ENCODE measurements at regions not wholly inside any gene's neighbourhood (a gene's known extent, or its start where the extent isn't known, plus 50 kb on each side); places are given as distances from the start of the nearest gene placed in this dataset.

DNA sequence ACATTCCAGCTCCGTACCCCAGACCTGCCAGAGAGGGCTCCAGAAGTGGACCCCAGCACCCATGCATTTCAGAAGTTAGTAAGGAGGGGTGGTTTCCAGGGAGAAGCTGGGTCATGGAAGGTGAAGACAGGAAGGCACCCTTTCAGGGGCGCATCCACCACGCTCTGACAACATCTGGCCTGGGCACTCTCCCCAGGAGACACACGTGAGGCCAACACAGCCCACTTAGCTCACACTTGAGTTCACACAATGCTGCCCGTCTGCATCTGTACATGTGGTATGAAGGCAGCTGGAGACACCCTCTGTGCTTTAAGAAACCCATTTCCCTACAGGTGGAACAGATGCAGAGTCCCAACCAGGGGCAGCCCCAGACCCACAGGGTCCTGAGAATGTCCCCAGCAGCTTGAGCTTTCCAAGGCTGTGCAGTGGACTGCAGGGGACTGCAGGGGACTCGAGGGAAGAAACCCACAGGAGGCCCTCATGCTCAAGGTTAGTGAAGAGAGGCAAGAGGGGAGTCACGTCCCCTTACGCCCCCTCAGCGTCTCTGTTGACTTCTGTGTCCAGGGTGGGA, 326.8 kb upstream of the IRX1 start:
- Mint-ChIP-seq H3K4me3 (no peak overlapping the region), H3K4me1 (no peaks in the 10 kb centered on the region), H3K27ac (no peak overlapping the region), H3K9me3 (peaks cover 19% of the 10 kb centered on the region), H3K36me3 (ENCODE audit: low read depth) (no peaks in the 10 kb centered on the region), H3K27me3 (no peaks in the 10 kb centered on the region)
- POLR2A ChIA-PET: no interaction called here
- CTCF ChIA-PET: no interaction called here
- DNase-seq: no peak

DNA sequence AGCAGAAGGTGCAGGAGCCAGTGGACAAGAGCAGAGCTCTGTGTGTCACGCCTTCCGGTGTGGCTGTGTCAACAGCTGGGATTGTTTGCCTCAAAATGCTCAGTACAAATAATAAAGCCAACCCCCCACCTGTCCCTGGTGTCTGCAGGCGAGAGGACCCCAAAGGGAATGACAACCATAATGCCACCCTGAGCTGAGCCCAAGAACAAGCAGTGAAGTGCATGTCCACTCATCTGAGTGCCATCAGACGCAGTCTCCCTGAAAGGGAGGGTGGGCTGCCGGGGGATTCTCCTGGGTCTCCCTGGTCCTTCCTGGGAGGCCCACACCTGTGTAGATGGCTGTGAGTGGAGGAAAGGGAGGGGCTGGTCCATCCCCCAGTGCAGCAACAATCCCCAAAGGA, 328.8 kb upstream of the IRX1 start:
- ChIA-PET POLR2A (no interaction called here), CTCF (no interaction called here)
- no peaks in the 10 kb centered on the region for H3K36me3 Mint-ChIP-seq (ENCODE audit: low read depth)
- no peak overlapping the region for H3K4me3 Mint-ChIP-seq
- no peaks in the 10 kb centered on the region for H3K4me1 Mint-ChIP-seq
- H3K27me3 Mint-ChIP-seq: no peaks in the 10 kb centered on the region
- peaks cover 11% of the 10 kb centered on the region for H3K9me3 Mint-ChIP-seq
- no peak overlapping the region for H3K27ac Mint-ChIP-seq
- no peak for DNase-seq

DNA sequence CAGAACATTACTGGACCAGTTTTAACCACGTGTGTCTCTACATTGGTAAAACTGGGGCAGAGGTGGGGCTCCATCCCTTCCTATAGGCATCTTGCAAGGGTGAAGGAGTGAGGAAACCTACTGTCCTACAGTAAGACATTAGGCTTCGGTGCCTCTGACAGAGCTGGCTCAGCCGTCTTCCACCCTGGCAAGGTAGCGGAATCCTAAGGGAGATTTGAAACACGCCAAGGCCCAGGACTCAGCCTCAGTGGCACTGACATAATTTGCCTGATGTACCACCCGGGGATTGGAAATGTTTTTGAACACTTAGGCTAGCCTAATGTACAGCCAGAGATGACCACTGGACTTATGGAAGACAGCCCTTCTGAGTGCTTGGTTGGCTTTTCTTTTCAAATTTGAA, 329.7 kb upstream of the IRX1 start:
- no peaks in the 10 kb centered on the region for H3K27me3 Mint-ChIP-seq
- peaks cover 11% of the 10 kb centered on the region for H3K9me3 Mint-ChIP-seq
- no peaks in the 10 kb centered on the region for H3K4me1 Mint-ChIP-seq
- H3K36me3 Mint-ChIP-seq (ENCODE audit: low read depth): no peaks in the 10 kb centered on the region
- ChIA-PET CTCF (no interaction called here), POLR2A (no interaction called here)
- DNase-seq: no peak
- no peak overlapping the region for H3K4me3 Mint-ChIP-seq
- no peak overlapping the region for H3K27ac Mint-ChIP-seq

DNA sequence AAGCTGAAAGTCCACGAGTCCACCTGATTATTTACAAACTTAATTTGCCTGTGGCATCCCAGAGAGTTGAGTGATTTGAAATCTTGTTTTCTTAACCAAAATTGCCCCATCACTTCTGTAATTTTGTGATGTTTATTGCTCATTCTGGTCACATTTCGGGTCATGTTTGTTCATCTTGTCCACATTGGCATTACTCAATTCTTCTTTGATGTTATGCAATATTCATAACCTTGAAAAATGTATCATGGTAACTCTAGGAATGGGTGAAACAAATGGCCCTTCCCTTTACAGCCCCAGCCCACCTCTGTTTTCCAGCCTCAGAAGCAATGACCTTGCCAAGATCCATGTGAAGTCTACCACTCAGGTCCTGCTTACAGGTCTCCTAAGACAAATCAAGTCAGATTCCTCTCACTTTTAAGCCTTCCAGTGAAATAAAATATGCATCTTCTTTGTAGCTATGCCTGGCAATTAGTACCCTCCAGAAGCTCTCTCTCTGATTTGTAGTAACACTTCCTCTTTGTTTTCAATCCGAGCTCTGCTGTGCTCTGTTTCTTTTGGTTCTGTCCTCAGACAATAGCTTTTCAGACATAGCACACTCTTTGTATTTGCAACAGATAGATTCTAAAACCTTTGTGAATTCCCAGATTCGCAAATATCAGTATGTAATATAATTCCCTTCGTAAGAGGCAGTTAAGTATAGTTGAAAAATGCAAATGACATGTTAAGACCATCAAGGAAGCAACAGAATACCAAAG, 330.3 kb upstream of the IRX1 start:
- ChIA-PET POLR2A (no interaction called here), CTCF (no interaction called here)
- no peak overlapping the region for H3K27ac Mint-ChIP-seq

DNA sequence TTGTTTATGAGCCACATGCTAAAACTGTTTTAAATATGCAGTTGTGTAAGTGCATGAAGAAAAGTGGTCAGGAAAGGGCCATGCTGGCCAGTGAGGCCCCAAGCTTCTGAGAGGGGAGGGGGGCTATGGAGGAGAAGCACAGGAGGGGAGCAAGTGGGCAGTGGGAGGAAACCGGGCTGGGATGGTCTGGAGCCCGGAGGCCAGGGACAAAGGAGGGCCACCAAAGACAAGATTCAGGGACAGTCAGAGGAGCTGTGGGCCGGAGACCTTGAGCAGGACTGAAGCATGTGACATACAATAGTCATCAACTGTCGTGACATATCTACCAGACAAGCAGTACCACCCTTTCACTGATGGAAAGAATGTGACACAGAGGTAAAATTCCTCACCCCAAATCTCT, 333.2 kb upstream of the IRX1 start:
- H3K27ac Mint-ChIP-seq: no peak overlapping the region
- CTCF ChIA-PET: no interaction called here

More for the DNA sequence above, 330.3 kb upstream of the IRX1 start:
- Mint-ChIP-seq H3K4me3 (no peak overlapping the region), H3K9me3 (peaks cover 9% of the 10 kb centered on the region), H3K4me1 (no peaks in the 10 kb centered on the region), H3K36me3 (ENCODE audit: low read depth) (no peaks in the 10 kb centered on the region), H3K27me3 (no peaks in the 10 kb centered on the region)
- DNase-seq: no peak

DNA sequence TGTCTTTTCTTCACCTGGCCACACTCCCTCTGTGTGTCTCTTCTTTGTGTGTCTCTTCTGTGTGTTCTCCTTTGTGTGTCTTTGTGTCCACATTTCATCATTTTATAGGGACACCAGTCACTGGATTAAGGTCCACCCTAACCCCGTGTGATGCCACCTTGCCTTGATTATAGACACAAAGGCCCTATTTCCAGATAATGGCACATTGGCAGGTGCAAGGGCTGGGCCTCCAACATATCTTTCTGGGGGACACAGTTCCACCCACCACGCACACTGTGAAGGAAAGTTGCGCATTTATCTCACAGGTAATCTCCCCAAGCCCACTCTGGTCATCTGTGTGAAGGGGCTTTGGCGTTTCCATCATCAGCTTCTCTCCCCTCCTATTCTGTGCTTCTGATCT, 334.6 kb upstream of the IRX1 start:
- Mint-ChIP-seq H3K4me3 (no peak overlapping the region), H3K36me3 (ENCODE audit: low read depth) (no peaks in the 10 kb centered on the region)

More for the DNA sequence above, 333.2 kb upstream of the IRX1 start:
- Mint-ChIP-seq H3K4me3 (no peak overlapping the region), H3K4me1 (no peaks in the 10 kb centered on the region), H3K9me3 (peaks cover 5% of the 10 kb centered on the region), H3K36me3 (ENCODE audit: low read depth) (no peaks in the 10 kb centered on the region), H3K27me3 (no peaks in the 10 kb centered on the region)
- DNase-seq: no peak
- POLR2A ChIA-PET: no interaction called here

DNA sequence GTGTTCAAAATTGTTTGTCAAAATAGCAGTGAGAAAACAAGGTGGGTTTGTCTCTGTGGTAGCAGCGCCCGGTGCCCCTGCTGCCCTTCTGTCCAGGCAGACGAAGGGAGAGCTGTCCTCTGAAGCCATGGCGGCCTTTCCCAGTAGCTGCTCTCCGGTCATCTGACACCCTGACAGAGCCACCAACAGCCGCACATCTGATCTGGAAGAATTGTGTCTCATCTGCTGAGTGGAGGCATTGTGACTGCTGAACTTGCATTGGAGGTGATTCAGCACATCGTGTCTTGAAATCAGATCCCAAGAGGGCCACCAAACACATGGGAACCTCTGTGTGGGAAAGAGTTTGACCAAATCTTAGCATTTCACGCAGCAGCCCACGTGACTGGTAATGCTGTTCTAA, 337.6 kb upstream of the IRX1 start:
- Mint-ChIP-seq H3K36me3 (ENCODE audit: low read depth) (no peaks in the 10 kb centered on the region), H3K4me3 (no peak overlapping the region), H3K4me1 (no peaks in the 10 kb centered on the region), H3K9me3 (peaks cover 5% of the 10 kb centered on the region), H3K27ac (no peak overlapping the region), H3K27me3 (no peaks in the 10 kb centered on the region)
- CTCF ChIA-PET: no interaction called here
- no peak for DNase-seq
- POLR2A ChIA-PET: no interaction called here

More for the DNA sequence above, 334.6 kb upstream of the IRX1 start:
- ChIA-PET POLR2A (no interaction called here), CTCF (no interaction called here)
- DNase-seq: no peak
- no peaks in the 10 kb centered on the region for H3K4me1 Mint-ChIP-seq
- peaks cover 5% of the 10 kb centered on the region for H3K9me3 Mint-ChIP-seq
- H3K27me3 Mint-ChIP-seq: no peaks in the 10 kb centered on the region
- H3K27ac Mint-ChIP-seq: no peak overlapping the region

DNA sequence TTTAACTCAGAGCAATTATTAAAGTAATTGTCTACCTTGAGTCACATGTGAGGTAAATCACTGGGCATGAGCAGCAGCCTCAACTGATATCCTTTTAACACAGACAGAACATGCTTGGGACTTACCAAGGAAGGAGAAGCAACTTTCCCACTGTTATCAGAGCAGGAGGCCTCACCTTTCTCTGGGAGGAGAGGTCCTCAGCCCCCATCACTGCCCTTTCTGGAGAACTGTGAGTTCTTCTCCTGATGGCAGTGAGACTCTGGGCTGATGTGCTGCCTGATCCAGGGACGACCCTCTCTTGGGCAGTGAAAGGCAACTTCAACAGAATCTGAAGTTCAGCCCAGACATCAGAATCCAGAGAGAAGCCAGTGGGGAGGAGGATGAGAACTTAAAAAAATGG, 343.4 kb upstream of the IRX1 start:
- POLR2A ChIA-PET: no interaction called here
- CTCF ChIA-PET: no interaction called here
- H3K9me3 Mint-ChIP-seq: peaks cover 8% of the 10 kb centered on the region

DNA sequence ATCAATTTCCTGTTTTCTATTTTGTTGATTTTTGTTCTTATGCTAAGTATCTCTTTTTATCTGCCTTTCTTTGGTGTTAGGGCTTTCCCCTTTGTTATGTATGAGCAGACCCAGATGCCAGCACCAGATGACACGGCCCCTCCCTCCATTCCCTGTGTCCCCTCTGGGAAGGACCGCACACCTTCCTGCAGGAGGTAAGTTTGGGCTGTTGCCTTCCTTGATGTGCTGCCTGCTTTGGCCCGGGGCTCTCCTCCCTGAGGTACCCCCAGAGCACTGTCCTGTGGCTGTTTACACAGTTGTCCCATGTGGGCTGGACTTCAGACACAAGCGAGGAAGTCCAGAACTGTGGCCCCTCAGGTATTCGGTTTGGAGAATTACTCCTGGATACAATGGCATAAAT, 343.8 kb upstream of the IRX1 start:
- DNase-seq: no peak
- H3K36me3 Mint-ChIP-seq (ENCODE audit: low read depth): no peaks in the 10 kb centered on the region
- no peaks in the 10 kb centered on the region for H3K27me3 Mint-ChIP-seq
- POLR2A ChIA-PET: no interaction called here
- CTCF ChIA-PET: no interaction called here
- no peak overlapping the region for H3K27ac Mint-ChIP-seq
- H3K4me1 Mint-ChIP-seq: no peaks in the 10 kb centered on the region
- H3K9me3 Mint-ChIP-seq: peaks cover 8% of the 10 kb centered on the region
- H3K4me3 Mint-ChIP-seq: no peak overlapping the region

More for the DNA sequence above, 343.4 kb upstream of the IRX1 start:
- Mint-ChIP-seq H3K36me3 (ENCODE audit: low read depth) (no peaks in the 10 kb centered on the region), H3K4me3 (no peak overlapping the region), H3K27me3 (no peaks in the 10 kb centered on the region), H3K4me1 (no peaks in the 10 kb centered on the region), H3K27ac (no peak overlapping the region)
- no peak for DNase-seq

DNA sequence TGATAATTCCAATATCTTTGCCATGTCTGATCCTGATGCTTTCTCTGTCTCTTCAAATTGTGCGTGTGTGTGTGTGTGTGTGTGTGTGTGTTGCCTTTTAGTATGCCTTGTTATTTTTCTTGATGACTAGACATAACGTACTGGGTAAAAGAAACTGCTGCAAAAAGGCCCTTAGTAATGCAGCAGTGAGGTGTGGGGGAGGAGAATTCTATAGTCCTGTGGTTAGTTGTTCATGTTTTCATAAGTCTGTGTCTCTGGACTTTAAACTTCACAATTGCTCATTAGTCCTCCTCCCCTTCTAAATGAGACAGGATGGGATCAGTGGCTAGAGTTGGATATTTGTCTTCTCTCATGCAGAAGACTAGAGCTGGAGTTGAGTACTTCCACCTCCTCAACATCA, 346.2 kb upstream of the IRX1 start:
- no peak for DNase-seq
- Mint-ChIP-seq H3K4me1 (no peaks in the 10 kb centered on the region), H3K27me3 (no peaks in the 10 kb centered on the region), H3K4me3 (no peak overlapping the region), H3K9me3 (peaks cover 8% of the 10 kb centered on the region), H3K36me3 (ENCODE audit: low read depth) (no peaks in the 10 kb centered on the region), H3K27ac (no peak overlapping the region)
- ChIA-PET POLR2A (no interaction called here), CTCF (no interaction called here)

DNA sequence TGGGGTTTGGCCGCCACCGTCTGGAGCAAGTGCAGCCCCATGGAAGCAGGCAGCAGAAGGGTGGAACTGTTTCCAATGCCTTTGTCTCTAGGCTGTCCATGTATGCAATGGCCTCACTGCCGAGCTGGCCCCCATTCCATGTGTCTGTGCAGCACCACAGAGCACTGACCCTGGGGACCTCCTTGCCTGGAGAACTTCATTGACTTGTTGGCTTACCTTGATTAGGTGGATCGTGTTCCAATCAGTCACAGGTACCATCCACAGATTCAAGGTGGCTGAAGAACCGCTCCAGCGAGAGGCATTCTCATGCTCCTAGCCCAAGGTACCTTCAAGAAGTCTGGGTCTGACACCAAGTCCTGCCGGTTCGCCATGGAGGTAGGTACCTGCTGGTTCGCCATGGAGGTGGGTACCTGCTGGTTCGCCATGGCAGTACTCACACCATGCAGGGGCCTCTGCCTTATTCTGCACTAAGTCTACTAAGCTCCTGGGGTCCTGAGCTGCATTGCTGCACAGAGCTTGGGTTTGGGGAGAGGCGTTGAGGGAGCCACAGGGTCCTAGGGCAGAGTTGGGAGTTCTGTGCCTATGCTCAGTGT, 358.3 kb upstream of the IRX1 start:
- POLR2A ChIA-PET: no interaction called here

DNA sequence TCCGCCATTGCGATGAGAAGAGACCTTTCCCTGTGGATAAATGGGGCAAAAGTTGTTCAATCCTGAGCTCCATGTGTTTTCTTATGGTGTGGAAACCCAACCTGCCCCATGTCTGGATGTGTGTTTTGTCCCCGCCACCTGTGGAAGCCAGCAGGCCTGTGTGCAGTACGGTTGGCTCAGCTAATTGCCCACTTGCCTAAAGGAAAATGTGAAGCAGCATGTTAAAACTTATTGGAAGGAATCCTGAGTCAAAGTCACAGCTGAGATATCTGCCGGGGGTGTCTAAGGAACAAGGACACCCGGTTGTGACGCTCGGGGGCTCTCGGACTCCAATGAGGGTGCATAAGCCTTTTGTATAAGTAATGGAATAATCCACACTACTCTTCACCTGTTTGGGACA, 361.1 kb upstream of the IRX1 start:
- no peaks in the 10 kb centered on the region for H3K4me1 Mint-ChIP-seq
- H3K36me3 Mint-ChIP-seq (ENCODE audit: low read depth): no peaks in the 10 kb centered on the region
- DNase-seq: no peak
- no peaks in the 10 kb centered on the region for H3K27me3 Mint-ChIP-seq
- POLR2A ChIA-PET: no interaction called here
- H3K4me3 Mint-ChIP-seq: no peak overlapping the region
- H3K9me3 Mint-ChIP-seq: peaks cover 21% of the 10 kb centered on the region
- H3K27ac Mint-ChIP-seq: no peak overlapping the region
- CTCF ChIA-PET: no interaction called here

More for the DNA sequence above, 358.3 kb upstream of the IRX1 start:
- Mint-ChIP-seq H3K36me3 (ENCODE audit: low read depth) (no peaks in the 10 kb centered on the region), H3K27me3 (no peaks in the 10 kb centered on the region), H3K4me1 (no peaks in the 10 kb centered on the region), H3K9me3 (peaks cover 26% of the 10 kb centered on the region), H3K4me3 (no peak overlapping the region), H3K27ac (no peak overlapping the region)
- CTCF ChIA-PET: no interaction called here
- DNase-seq: no peak

DNA sequence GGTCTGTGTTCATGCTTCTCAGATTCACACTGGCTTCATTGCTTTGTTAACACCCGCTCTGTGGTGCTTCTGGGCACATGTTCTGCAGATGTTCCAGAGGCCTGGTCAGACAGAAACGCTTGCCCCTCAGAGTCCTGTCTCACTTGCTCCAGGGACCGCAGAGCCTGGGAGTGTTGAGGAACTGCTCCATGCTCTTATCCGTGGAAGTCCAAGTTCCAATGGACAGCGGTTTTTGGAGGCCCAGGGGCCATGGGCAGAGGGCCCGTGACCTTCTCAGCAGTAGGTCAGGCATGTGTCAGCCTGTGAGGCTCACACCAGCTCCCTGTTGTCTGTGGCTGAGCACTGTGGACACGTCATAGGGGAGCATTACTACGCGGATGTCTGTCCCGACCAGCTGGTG, 364.7 kb upstream of the IRX1 start:
- CTCF ChIA-PET: no interaction called here
- no peak overlapping the region for H3K4me3 Mint-ChIP-seq
- no peak overlapping the region for H3K27ac Mint-ChIP-seq
- H3K27me3 Mint-ChIP-seq: no peaks in the 10 kb centered on the region
- no peaks in the 10 kb centered on the region for H3K36me3 Mint-ChIP-seq (ENCODE audit: low read depth)
- no peaks in the 10 kb centered on the region for H3K4me1 Mint-ChIP-seq
- POLR2A ChIA-PET: no interaction called here
- no peak for DNase-seq
- H3K9me3 Mint-ChIP-seq: peaks cover 8% of the 10 kb centered on the region

DNA sequence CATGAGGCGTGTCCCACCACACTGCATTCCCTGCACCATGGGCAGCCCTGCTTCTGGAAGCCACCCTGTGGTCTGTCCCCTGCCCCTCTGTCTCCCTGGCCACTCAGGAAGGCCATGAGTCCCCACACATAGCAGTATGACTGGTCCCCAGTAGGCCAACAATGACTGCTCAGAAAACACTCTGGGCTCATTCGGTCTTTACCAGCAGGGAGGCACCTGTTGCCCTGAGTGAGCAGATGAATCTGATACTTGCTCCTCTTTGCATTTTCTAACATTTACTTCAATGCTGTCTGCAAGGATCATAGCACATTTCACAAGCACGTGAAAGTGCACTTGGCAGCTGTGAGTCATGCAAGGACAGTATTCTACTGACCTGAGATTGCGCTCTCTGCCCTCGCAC, 365.4 kb upstream of the IRX1 start:
- DNase-seq: no peak
- Mint-ChIP-seq H3K4me3 (no peak overlapping the region), H3K27me3 (no peaks in the 10 kb centered on the region), H3K9me3 (peaks cover 7% of the 10 kb centered on the region), H3K27ac (no peak overlapping the region), H3K4me1 (no peaks in the 10 kb centered on the region), H3K36me3 (ENCODE audit: low read depth) (no peaks in the 10 kb centered on the region)
- ChIA-PET CTCF (no interaction called here), POLR2A (no interaction called here)
